H9 (cell line): ENCODE measurements at regions not wholly inside any gene's neighbourhood (a gene's known extent, or its start where the extent isn't known, plus 50 kb on each side); places are given as distances from the start of the nearest gene placed in this dataset.

ENCODE experiments used
- DNase-seq: peaks from one replicate; pipeline ENCODE4 v3.0.0-alpha.2; 2017
- H2AFZ ChIP-seq: one replicate; pipeline ENCODE4 v1.6.1; 2013; ENCODE audit warnings: mild to moderate bottlenecking, low read length, control low read depth, moderate library complexity
- H2AK5ac ChIP-seq: 2 replicates; pipeline ENCODE4 v1.6.1; 2013; ENCODE audit warnings: low read length, control low read depth, mixed read lengths; ENCODE audit not compliant: insufficient read length
- H2BK120ac ChIP-seq: one replicate; pipeline ENCODE4 v1.6.1; 2013; ENCODE audit warnings: low read depth, mild to moderate bottlenecking, low read length, control low read depth, inconsistent platforms; ENCODE audit not compliant: poor library complexity, severe bottlenecking
- H2BK12ac ChIP-seq: 2 replicates; pipeline ENCODE4 v1.6.1; 2013; ENCODE audit warnings: low read length, control low read depth, mixed read lengths, low read depth; ENCODE audit not compliant: insufficient read length
- H2BK15ac ChIP-seq: 2 replicates; pipeline ENCODE4 v1.6.1; 2013; ENCODE audit warnings: low read depth, low read length, control low read depth
- H2BK20ac ChIP-seq: one replicate; pipeline ENCODE4 v1.6.1; 2013; ENCODE audit warnings: low read depth, mild to moderate bottlenecking, low read length, control low read depth, inconsistent platforms; ENCODE audit not compliant: poor library complexity, severe bottlenecking
- H2BK5ac ChIP-seq: 2 replicates; pipeline ENCODE4 v1.6.1; 2013; ENCODE audit warnings: low read length, control low read depth, mixed read lengths; ENCODE audit not compliant: insufficient read length
- H3K14ac ChIP-seq: 2 replicates; pipeline ENCODE4 v1.6.1; 2013; ENCODE audit warnings: low read length, control low read depth; ENCODE audit not compliant: insufficient read depth
- H3K18ac ChIP-seq: 2 replicates; pipeline ENCODE4 v1.6.1; 2013; ENCODE audit warnings: low read depth, mild to moderate bottlenecking, mixed read lengths, low read length, control low read depth; ENCODE audit not compliant: insufficient read length
- H3K23ac ChIP-seq: 2 replicates; pipeline ENCODE4 v1.6.1; 2013; ENCODE audit warnings: low read length, control low read depth, mixed read lengths, low read depth; ENCODE audit not compliant: insufficient read length
- H3K23me2 ChIP-seq: 2 replicates; pipeline ENCODE4 v1.6.1; 2013; ENCODE audit warnings: low read depth, mild to moderate bottlenecking, mixed read lengths, low read length, control low read depth; ENCODE audit not compliant: insufficient read length, poor library complexity, severe bottlenecking
- H3K27ac ChIP-seq: 2 replicates; pipeline ENCODE4 v1.5.1; 2013; ENCODE audit warnings: low read length, control low read depth, mixed read lengths, low read depth; ENCODE audit not compliant: insufficient read length
- H3K27me3 ChIP-seq: 2 replicates; pipeline ENCODE4 v1.6.1; 2013; ENCODE audit warnings: low read length, control low read depth, inconsistent platforms; ENCODE audit not compliant: insufficient read depth
- H3K4ac ChIP-seq: 2 replicates; pipeline ENCODE4 v1.6.1; 2013; ENCODE audit warnings: low read depth, mild to moderate bottlenecking, control low read depth, inconsistent platforms, low read length, moderate library complexity
- H3K4me1 ChIP-seq: 2 replicates; pipeline ENCODE4 v1.6.1; 2013; ENCODE audit warnings: low read length, control low read depth, inconsistent platforms; ENCODE audit not compliant: insufficient read depth
- H3K4me2 ChIP-seq: 2 replicates; pipeline ENCODE4 v1.6.1; 2013; ENCODE audit warnings: low read length, control low read depth, mixed read lengths; ENCODE audit not compliant: insufficient read length, insufficient read depth
- H3K56ac ChIP-seq: 2 replicates; pipeline ENCODE4 v1.6.1; 2013; ENCODE audit warnings: low read depth, mild to moderate bottlenecking, mixed read lengths, low read length, control low read depth; ENCODE audit not compliant: insufficient read length
- H3K79me1 ChIP-seq: 2 replicates; pipeline ENCODE4 v1.6.1; 2013; ENCODE audit warnings: low read depth, mild to moderate bottlenecking, moderate library complexity, low read length, control low read depth, inconsistent platforms; ENCODE audit not compliant: insufficient read depth, poor library complexity, severe bottlenecking
- H3K79me2 ChIP-seq: 2 replicates; pipeline ENCODE4 v1.6.1; 2013; ENCODE audit warnings: low read length, control low read depth, inconsistent platforms; ENCODE audit not compliant: insufficient read depth
- H3K9ac ChIP-seq: 2 replicates; pipeline ENCODE4 v1.6.1; 2013; ENCODE audit warnings: low read length, control low read depth, mixed read lengths; ENCODE audit not compliant: insufficient read length; ENCODE audit errors: extremely low read depth
- H3K9me3 ChIP-seq: one replicate; pipeline ENCODE4 v1.6.1; 2013; ENCODE audit warnings: low read depth, low read length, inconsistent platforms; ENCODE audit not compliant: control insufficient read depth
- H3T11ph ChIP-seq: one replicate; pipeline ENCODE4 v1.6.1; 2013; ENCODE audit warnings: mild to moderate bottlenecking, low read length, control low read depth, inconsistent platforms
- H4K20me1 ChIP-seq: one replicate; pipeline ENCODE4 v1.6.1; 2013; ENCODE audit not compliant: control insufficient read depth, insufficient read length, insufficient read depth
- H4K5ac ChIP-seq: 2 replicates; pipeline ENCODE4 v1.6.1; 2013; ENCODE audit warnings: low read depth, mild to moderate bottlenecking, mixed read lengths, low read length, control low read depth; ENCODE audit not compliant: insufficient read length
- H4K8ac ChIP-seq: replicated peaks from 2 replicates; pipeline ENCODE4 v1.6.1; 2013; ENCODE audit warnings: low read length, control low read depth, mixed read lengths, low read depth; ENCODE audit not compliant: insufficient read length
- H4K91ac ChIP-seq: 2 replicates; pipeline ENCODE4 v1.6.1; 2013; ENCODE audit warnings: low read depth, mild to moderate bottlenecking, moderate library complexity, mixed read lengths, low read length, control low read depth; ENCODE audit not compliant: insufficient read length
- H3K27ac Mint-ChIP-seq, 3 experiments: 2 replicates in 2 of 3; 3 replicates in 1 of 3; pipeline ENCODE4 v1.8.0; 2020 to 2021; ENCODE audit warnings: mixed read lengths in 3 of 3, mild to moderate bottlenecking in 1 of 3, moderate library complexity in 1 of 3
- H3K27me3 Mint-ChIP-seq: 2 replicates; pipeline ENCODE4 v1.8.0; 2021; ENCODE audit warnings: low read depth, mild to moderate bottlenecking, moderate library complexity, mixed read lengths
- H3K36me3 Mint-ChIP-seq, 3 experiments: 2 replicates in 2 of 3; 3 replicates in 1 of 3; pipeline ENCODE4 v1.8.0; 2020 to 2021; ENCODE audit warnings: low read depth in 3 of 3, mixed read lengths in 3 of 3; ENCODE audit not compliant: insufficient read depth in 1 of 3
- H3K4me1 Mint-ChIP-seq, 2 experiments: 2 replicates each; pipeline ENCODE4 v1.8.0; 2020; ENCODE audit warnings: mixed read lengths in 2 of 2
- H3K4me3 Mint-ChIP-seq, 2 experiments: 2 replicates in 1 of 2; 3 replicates in 1 of 2; pipeline ENCODE4 v1.8.0; 2020 to 2021; ENCODE audit warnings: mild to moderate bottlenecking in 2 of 2, mixed read lengths in 2 of 2, moderate library complexity in 1 of 2
- H3K9me3 Mint-ChIP-seq, 2 experiments: 2 replicates in 1 of 2; 3 replicates in 1 of 2; pipeline ENCODE4 v1.8.0; 2020; ENCODE audit warnings: mild to moderate bottlenecking in 2 of 2, mixed read lengths in 2 of 2, moderate library complexity in 1 of 2
- WGBS: extraction: QIAGEN DNeasy Blood & Tissue Kit; methylation state at CpG from one replicate; pipeline ENCODE4 v1.1.7; 2013; ENCODE audit warnings: missing lambda C conversion rate, low lambda C conversion rate, mixed read lengths; ENCODE audit not compliant: insufficient read length; ENCODE audit errors: extremely low coverage; 5-methylcytosine and 5-hydroxymethylcytosine counted together
- TF ChIP-seq, protein P1 (sequence below): fragments of 200-600 bp; sonication (generic); conservative IDR thresholded peaks from 3 replicates; pipeline ENCODE4 v1.8.0; 2021; ENCODE audit warnings: antibody characterized with exemption, mild to moderate bottlenecking

DNA sequence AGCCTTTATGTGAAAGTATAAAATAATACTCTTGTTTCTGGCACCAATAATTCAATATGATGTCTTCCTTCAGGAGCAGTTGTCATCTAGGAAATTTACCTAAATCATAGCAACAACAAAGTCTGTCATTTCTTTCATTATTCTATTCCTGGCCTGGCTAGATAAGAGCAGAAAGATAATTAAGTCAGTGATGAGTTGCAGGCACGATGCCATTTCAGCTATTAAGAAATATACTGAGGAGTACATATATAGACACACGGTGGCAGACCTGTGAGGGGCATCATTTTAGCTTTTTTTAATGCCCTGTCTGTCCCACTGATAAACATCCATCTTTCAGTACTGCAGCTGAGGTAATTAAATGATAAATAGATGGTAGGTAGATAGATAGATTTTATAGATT lies 756.1 kb upstream of the EPHA7 start:
- Histone ChIP-seq H2BK20ac (no peak overlapping the region), H2AFZ (no peak overlapping the region), H2BK5ac (no peak overlapping the region), H3K4me1 (no peaks in the 10 kb centered on the region), H3K79me2 (no peaks in the 10 kb centered on the region), H3K4me2 (no peak overlapping the region), H3K23me2 (no peaks in the 10 kb centered on the region), H4K8ac (no peak overlapping the region), H3K27me3 (no peaks in the 10 kb centered on the region), H3T11ph (no peak overlapping the region), H3K23ac (no peak overlapping the region), H3K9me3 (no peaks in the 10 kb centered on the region), H2BK15ac (no peak overlapping the region), H3K27ac (no peak overlapping the region), H2BK12ac (no peak overlapping the region), H3K56ac (no peak overlapping the region), H4K91ac (no peak overlapping the region), H4K5ac (no peak overlapping the region), H3K79me1 (no peaks in the 10 kb centered on the region), H3K4ac (no peak overlapping the region), H3K14ac (no peak overlapping the region), H4K20me1 (no peaks in the 10 kb centered on the region), H3K18ac (no peak overlapping the region), H3K9ac (no peak overlapping the region), H2BK120ac (no peak overlapping the region), H2AK5ac (no peak overlapping the region)
- Mint-ChIP-seq H3K27ac (no peak overlapping the region), H3K36me3 (no peaks in the 10 kb centered on the region), H3K27me3 (no peaks in the 10 kb centered on the region), H3K4me3 (no peak overlapping the region), H3K9me3 (peaks cover 0 to 4% of the 10 kb centered on the region in 2 experiments; a peak in 2 of 5 replicates), H3K4me1 (peaks cover 11% of the 10 kb centered on the region in 2 experiments)
- no CpG with 5 or more reads among the region's 2 CpGs for WGBS
- no peak for DNase-seq
- TF ChIP-seq, protein P1, sequence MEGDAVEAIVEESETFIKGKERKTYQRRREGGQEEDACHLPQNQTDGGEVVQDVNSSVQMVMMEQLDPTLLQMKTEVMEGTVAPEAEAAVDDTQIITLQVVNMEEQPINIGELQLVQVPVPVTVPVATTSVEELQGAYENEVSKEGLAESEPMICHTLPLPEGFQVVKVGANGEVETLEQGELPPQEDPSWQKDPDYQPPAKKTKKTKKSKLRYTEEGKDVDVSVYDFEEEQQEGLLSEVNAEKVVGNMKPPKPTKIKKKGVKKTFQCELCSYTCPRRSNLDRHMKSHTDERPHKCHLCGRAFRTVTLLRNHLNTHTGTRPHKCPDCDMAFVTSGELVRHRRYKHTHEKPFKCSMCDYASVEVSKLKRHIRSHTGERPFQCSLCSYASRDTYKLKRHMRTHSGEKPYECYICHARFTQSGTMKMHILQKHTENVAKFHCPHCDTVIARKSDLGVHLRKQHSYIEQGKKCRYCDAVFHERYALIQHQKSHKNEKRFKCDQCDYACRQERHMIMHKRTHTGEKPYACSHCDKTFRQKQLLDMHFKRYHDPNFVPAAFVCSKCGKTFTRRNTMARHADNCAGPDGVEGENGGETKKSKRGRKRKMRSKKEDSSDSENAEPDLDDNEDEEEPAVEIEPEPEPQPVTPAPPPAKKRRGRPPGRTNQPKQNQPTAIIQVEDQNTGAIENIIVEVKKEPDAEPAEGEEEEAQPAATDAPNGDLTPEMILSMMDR, result no peak
